ENCODE measurements at regions not wholly inside any gene's neighbourhood (a gene's known extent, or its start where the extent isn't known, plus 50 kb on each side); places are given as distances from the start of the nearest gene placed in this dataset.
"Not testable (repeated sequence)": the region's sequence is repeated elsewhere in the genome, so short reads cannot be mapped to it uniquely, and the experiment has no call there.

DNA sequence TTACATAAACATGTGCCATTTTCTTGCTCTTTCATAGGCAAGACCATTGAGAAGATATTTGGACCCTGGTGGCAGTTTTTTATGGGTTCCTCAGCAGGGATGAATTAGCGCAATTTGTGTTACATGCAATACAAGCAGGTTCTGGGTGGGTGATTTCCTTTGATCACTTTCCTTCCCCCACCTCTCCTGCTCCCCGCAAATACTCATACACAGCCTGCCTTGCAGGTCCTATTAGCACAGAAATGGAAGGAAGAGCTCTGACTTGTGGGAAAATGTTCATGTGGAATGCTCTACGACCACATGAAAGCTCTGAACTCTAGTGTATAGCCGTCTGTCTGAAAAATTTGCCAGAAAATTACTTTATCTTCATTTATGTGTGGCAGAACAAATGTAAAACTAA, 361.0 kb upstream of the FAT1 start:
- no peak for DNase-seq (ENCODE audit: low read depth in 6 of 9, low spot score in 9 of 9)
- no peak overlapping the region for H3K4me3 ChIP-seq (ENCODE audit: low read length in 2 of 2)
- 78% methylated on average over 4 of the region's 4 CpGs for WGBS

DNA sequence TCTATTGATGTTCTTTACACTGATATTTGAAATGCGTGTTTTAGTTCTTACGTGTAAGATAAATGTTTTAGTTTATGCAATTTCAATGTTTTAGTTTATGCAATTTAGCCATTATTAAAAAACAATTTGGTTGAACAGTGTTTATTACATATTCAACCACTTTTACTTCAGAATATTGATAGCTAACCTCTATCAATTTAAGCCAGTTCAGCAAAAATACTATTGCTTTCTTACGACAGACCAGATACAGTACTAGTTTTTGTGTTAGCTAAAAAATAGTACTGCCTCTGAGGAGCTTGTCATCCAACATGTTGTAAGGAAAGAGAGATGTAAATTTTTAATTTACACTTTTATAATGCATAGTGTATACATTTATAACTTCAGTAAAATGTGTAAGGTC, 361.7 kb upstream of the FAT1 start:
- Histone ChIP-seq H3K4me3 (ENCODE audit: low read length in 2 of 2) (no peak overlapping the region), H3K36me3 (ENCODE audit: control insufficient read depth in 2 of 2, insufficient read depth in 2 of 2, low read length in 1 of 2) (no peaks in the 10 kb centered on the region), H3K27ac (ENCODE audit: low read depth in 1 of 2, low read length in 1 of 2) (no peak overlapping the region), H3K9me3 (ENCODE audit: control insufficient read depth in 2 of 2, insufficient read depth in 1 of 2, low read length in 1 of 2) (peaks cover 0 to 5% of the 10 kb centered on the region in 2 donors), H3K4me1 (ENCODE audit: control insufficient read depth in 2 of 2, insufficient read depth in 2 of 2, low read length in 2 of 2) (no peaks in the 10 kb centered on the region), H3K27me3 (ENCODE audit: control insufficient read depth in 2 of 2, insufficient read depth in 1 of 2, low read length in 1 of 2) (no peaks in the 10 kb centered on the region)
- 95% methylated on average over 3 of the region's 3 CpGs for WGBS
- DNase-seq (ENCODE audit: low read depth in 6 of 9, low spot score in 9 of 9), result no peak

More for the DNA sequence above, 361.0 kb upstream of the FAT1 start:
- Histone ChIP-seq H3K36me3 (ENCODE audit: control insufficient read depth in 2 of 2, insufficient read depth in 2 of 2, low read length in 1 of 2) (no peaks in the 10 kb centered on the region), H3K4me1 (ENCODE audit: control insufficient read depth in 2 of 2, insufficient read depth in 2 of 2, low read length in 2 of 2) (no peaks in the 10 kb centered on the region), H3K9me3 (ENCODE audit: control insufficient read depth in 2 of 2, insufficient read depth in 1 of 2, low read length in 1 of 2) (peaks cover 0 to 5% of the 10 kb centered on the region in 2 donors), H3K27me3 (ENCODE audit: control insufficient read depth in 2 of 2, insufficient read depth in 1 of 2, low read length in 1 of 2) (no peaks in the 10 kb centered on the region), H3K27ac (ENCODE audit: low read depth in 1 of 2, low read length in 1 of 2) (no peak overlapping the region)

DNA sequence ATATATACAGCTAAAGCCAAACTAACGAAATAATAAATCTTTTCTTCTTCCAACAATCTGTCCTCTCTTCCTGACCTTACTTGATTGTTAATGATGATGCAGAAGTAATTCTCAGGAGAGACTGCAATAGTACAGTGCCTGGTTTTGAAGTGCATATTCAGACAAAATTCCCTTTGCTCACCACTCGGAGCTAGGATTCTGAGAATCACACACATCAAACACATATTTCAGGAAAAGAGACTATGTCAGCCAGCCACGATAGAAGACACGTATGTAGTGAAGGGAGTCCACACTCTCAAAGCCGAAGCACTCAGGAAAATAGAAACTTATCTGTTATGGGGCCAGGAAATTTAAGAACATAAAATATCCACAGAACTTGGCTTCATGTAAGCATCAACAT, 362.5 kb upstream of the FAT1 start:
- WGBS, result 93% methylated on average over 5 of the region's 5 CpGs
- no peak for DNase-seq (ENCODE audit: low read depth in 6 of 9, low spot score in 9 of 9)
- Histone ChIP-seq H3K4me1 (ENCODE audit: control insufficient read depth in 2 of 2, insufficient read depth in 2 of 2, low read length in 2 of 2) (no peaks in the 10 kb centered on the region), H3K27me3 (ENCODE audit: control insufficient read depth in 2 of 2, insufficient read depth in 1 of 2, low read length in 1 of 2) (no peaks in the 10 kb centered on the region), H3K4me3 (ENCODE audit: low read length in 2 of 2) (no peak overlapping the region), H3K27ac (ENCODE audit: low read depth in 1 of 2, low read length in 1 of 2) (no peak overlapping the region), H3K36me3 (ENCODE audit: control insufficient read depth in 2 of 2, insufficient read depth in 2 of 2, low read length in 1 of 2) (no peaks in the 10 kb centered on the region), H3K9me3 (ENCODE audit: control insufficient read depth in 2 of 2, insufficient read depth in 1 of 2, low read length in 1 of 2) (peaks cover 0 to 5% of the 10 kb centered on the region in 2 donors)

- 40% methylated on average over 13 of the region's 13 CpGs for WGBS
- H3K36me3 ChIP-seq (ENCODE audit: control insufficient read depth in 2 of 2, insufficient read depth in 2 of 2, low read length in 1 of 2), result no peaks in the 10 kb centered on the region
- no peaks in the 10 kb centered on the region for H3K27me3 ChIP-seq (ENCODE audit: control insufficient read depth in 2 of 2, insufficient read depth in 1 of 2, low read length in 1 of 2)
- H3K4me1 ChIP-seq (ENCODE audit: control insufficient read depth in 2 of 2, insufficient read depth in 2 of 2, low read length in 2 of 2), result no peaks in the 10 kb centered on the region
- H3K27ac ChIP-seq (ENCODE audit: low read depth in 1 of 2, low read length in 1 of 2), result no peak overlapping the region
- no peak overlapping the region for H3K4me3 ChIP-seq (ENCODE audit: low read length in 2 of 2)
- H3K9me3 ChIP-seq (ENCODE audit: control insufficient read depth in 2 of 2, insufficient read depth in 1 of 2, low read length in 1 of 2), result no peaks in the 10 kb centered on the region
- DNase-seq (ENCODE audit: low read depth in 6 of 9, low spot score in 9 of 9), result no peak
Observed at GRCh38 chr4:187088070-187088799, 364.6 kb upstream of the FAT1 start.

DNA sequence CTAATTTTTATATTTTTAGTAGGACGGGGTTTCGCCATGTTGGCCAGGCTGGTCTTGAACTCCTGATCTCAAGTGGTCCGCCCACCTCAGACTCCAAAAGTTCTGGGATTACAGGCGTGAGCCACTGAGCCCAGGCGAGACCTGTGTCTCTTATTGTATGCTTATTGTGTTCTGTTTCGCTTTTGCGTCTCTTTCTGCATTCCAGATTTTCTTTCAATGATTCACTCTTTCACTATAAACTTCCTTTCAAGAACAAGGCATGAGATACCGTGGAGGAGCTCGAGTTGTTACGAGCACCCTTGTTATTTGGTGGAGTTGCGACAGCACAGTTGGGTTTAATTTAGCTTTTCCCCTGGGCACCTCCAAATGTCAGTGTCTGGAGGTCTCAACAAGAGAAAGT, 366.7 kb upstream of the FAT1 start:
- Histone ChIP-seq H3K36me3 (ENCODE audit: control insufficient read depth in 2 of 2, insufficient read depth in 2 of 2, low read length in 1 of 2) (no peaks in the 10 kb centered on the region), H3K27ac (ENCODE audit: low read depth in 1 of 2, low read length in 1 of 2) (no peak overlapping the region), H3K4me1 (ENCODE audit: control insufficient read depth in 2 of 2, insufficient read depth in 2 of 2, low read length in 2 of 2) (no peaks in the 10 kb centered on the region), H3K4me3 (ENCODE audit: low read length in 2 of 2) (no peak overlapping the region), H3K27me3 (ENCODE audit: control insufficient read depth in 2 of 2, insufficient read depth in 1 of 2, low read length in 1 of 2) (no peaks in the 10 kb centered on the region), H3K9me3 (ENCODE audit: control insufficient read depth in 2 of 2, insufficient read depth in 1 of 2, low read length in 1 of 2) (no peaks in the 10 kb centered on the region)
- DNase-seq (ENCODE audit: low read depth in 6 of 9, low spot score in 9 of 9), result no peak
- WGBS, result 96% methylated on average over 11 of the region's 11 CpGs

GRCh38 chr4:187090832-187091231, 367.2 kb upstream of the FAT1 start:
- H3K9me3 ChIP-seq (ENCODE audit: control insufficient read depth in 2 of 2, insufficient read depth in 1 of 2, low read length in 1 of 2); H3K4me3 ChIP-seq (ENCODE audit: low read length in 2 of 2); H3K4me1 ChIP-seq (ENCODE audit: control insufficient read depth in 2 of 2, insufficient read depth in 2 of 2, low read length in 2 of 2); H3K27ac ChIP-seq (ENCODE audit: low read depth in 1 of 2, low read length in 1 of 2); DNase-seq (ENCODE audit: low read depth in 6 of 9, low spot score in 9 of 9); H3K36me3 ChIP-seq (ENCODE audit: control insufficient read depth in 2 of 2, insufficient read depth in 2 of 2, low read length in 1 of 2); H3K27me3 ChIP-seq (ENCODE audit: control insufficient read depth in 2 of 2, insufficient read depth in 1 of 2, low read length in 1 of 2): not testable (repeated sequence)
- 97% methylated on average over 6 of the region's 6 CpGs for WGBS

- Histone ChIP-seq H3K36me3 (ENCODE audit: control insufficient read depth in 2 of 2, insufficient read depth in 2 of 2, low read length in 1 of 2) (no peaks in the 10 kb centered on the region), H3K4me3 (ENCODE audit: low read length in 2 of 2) (no peak overlapping the region), H3K27me3 (ENCODE audit: control insufficient read depth in 2 of 2, insufficient read depth in 1 of 2, low read length in 1 of 2) (no peaks in the 10 kb centered on the region), H3K27ac (ENCODE audit: low read depth in 1 of 2, low read length in 1 of 2) (no peak overlapping the region), H3K9me3 (ENCODE audit: control insufficient read depth in 2 of 2, insufficient read depth in 1 of 2, low read length in 1 of 2) (no peaks in the 10 kb centered on the region), H3K4me1 (ENCODE audit: control insufficient read depth in 2 of 2, insufficient read depth in 2 of 2, low read length in 2 of 2) (no peaks in the 10 kb centered on the region)
- DNase-seq (ENCODE audit: low read depth in 6 of 9, low spot score in 9 of 9), result no peak
- WGBS, result 83% methylated on average over 3 of the region's 3 CpGs
Observed at GRCh38 chr4:187094144-187094543, 370.5 kb upstream of the FAT1 start.

DNA sequence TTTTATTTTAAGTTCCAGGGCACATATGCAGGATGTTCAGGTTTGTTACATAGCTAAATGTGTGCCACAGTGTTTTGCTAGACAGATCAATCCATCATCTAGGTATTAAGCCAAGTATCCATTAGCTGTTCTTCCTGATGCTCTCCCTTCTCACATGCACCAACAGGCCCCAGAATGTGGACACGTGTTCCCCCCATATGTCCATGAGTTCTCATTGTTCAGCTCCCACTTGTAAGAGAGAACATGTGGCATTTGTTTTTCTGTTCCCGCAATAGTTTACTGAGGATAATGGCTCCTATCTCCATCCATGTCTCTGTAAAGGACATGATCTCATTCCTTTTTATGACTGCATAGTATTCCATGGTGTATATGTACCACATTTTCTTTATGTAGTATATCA, 374.8 kb upstream of the FAT1 start:
- 44% methylated on average over 2 of the region's 2 CpGs for WGBS

DNA sequence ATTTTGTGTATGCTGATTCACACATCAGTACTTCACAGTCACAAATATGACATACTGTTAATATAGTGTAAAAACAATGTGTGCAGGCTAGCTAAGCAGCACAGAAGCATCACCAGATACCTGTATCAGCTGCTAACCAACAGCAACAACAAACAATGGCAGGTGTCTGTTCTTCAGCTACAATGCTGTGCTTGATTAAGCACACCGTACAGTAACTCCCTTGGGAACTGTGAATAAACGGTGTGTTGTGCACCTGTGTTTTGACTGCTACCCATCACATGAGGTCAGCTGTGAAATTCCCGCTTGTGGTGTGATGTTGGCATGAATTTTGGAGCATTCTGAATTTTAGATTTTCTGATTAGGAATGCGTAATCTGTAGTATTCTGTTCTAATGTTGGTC, 379.7 kb upstream of the FAT1 start:
- whole genome bisulfite sequencing, result 89% methylated on average over 4 of the region's 4 CpGs
- Histone ChIP-seq H3K4me3 (ENCODE audit: low read length in 2 of 2) (no peak overlapping the region), H3K27me3 (ENCODE audit: control insufficient read depth in 2 of 2, insufficient read depth in 1 of 2, low read length in 1 of 2) (no peaks in the 10 kb centered on the region), H3K36me3 (ENCODE audit: control insufficient read depth in 2 of 2, insufficient read depth in 2 of 2, low read length in 1 of 2) (no peaks in the 10 kb centered on the region), H3K4me1 (ENCODE audit: control insufficient read depth in 2 of 2, insufficient read depth in 2 of 2, low read length in 2 of 2) (no peaks in the 10 kb centered on the region), H3K9me3 (ENCODE audit: control insufficient read depth in 2 of 2, insufficient read depth in 1 of 2, low read length in 1 of 2) (no peaks in the 10 kb centered on the region), H3K27ac (ENCODE audit: low read depth in 1 of 2, low read length in 1 of 2) (no peak overlapping the region)
- no peak for DNase-seq (ENCODE audit: low read depth in 6 of 9, low spot score in 9 of 9)

More for the DNA sequence above, 374.8 kb upstream of the FAT1 start:
- no peak for DNase-seq (ENCODE audit: low read depth in 6 of 9, low spot score in 9 of 9)
- Histone ChIP-seq H3K4me3 (ENCODE audit: low read length in 2 of 2) (no peak overlapping the region), H3K4me1 (ENCODE audit: control insufficient read depth in 2 of 2, insufficient read depth in 2 of 2, low read length in 2 of 2) (no peaks in the 10 kb centered on the region), H3K36me3 (ENCODE audit: control insufficient read depth in 2 of 2, insufficient read depth in 2 of 2, low read length in 1 of 2) (no peaks in the 10 kb centered on the region), H3K9me3 (ENCODE audit: control insufficient read depth in 2 of 2, insufficient read depth in 1 of 2, low read length in 1 of 2) (no peaks in the 10 kb centered on the region), H3K27ac (ENCODE audit: low read depth in 1 of 2, low read length in 1 of 2) (no peak overlapping the region), H3K27me3 (ENCODE audit: control insufficient read depth in 2 of 2, insufficient read depth in 1 of 2, low read length in 1 of 2) (no peaks in the 10 kb centered on the region)

Measured in thymus (tissue), 11 donors.